IgD-negative memory B cell (primary cell): ENCODE measurements at regions not wholly inside any gene's neighbourhood (a gene's known extent, or its start where the extent isn't known, plus 50 kb on each side); places are given as distances from the start of the nearest gene placed in this dataset.

Experiments used
- H3K27ac Mint-ChIP-seq, 3 donors: one replicate each; pipeline ENCODE4 v1.8.0; 2020 to 2022; ENCODE audit warnings: mild to moderate bottlenecking in 3 of 3, mixed read lengths in 3 of 3, moderate library complexity in 1 of 3
- H3K27me3 Mint-ChIP-seq: one replicate; pipeline ENCODE4 v1.8.0; 2021; ENCODE audit warnings: mixed read lengths
- H3K36me3 Mint-ChIP-seq: one replicate; pipeline ENCODE4 v1.8.0; 2020; ENCODE audit warnings: mild to moderate bottlenecking, mixed read lengths
- H3K4me1 Mint-ChIP-seq, 3 donors: one replicate each; pipeline ENCODE4 v1.8.0; 2020 to 2022; ENCODE audit warnings: mixed read lengths in 3 of 3, mild to moderate bottlenecking in 1 of 3
- H3K4me3 Mint-ChIP-seq, 4 donors: one replicate each; pipeline ENCODE4 v1.8.0; 2020 to 2022; ENCODE audit warnings: mild to moderate bottlenecking in 4 of 4, mixed read lengths in 4 of 4, moderate library complexity in 3 of 4
- H3K9me3 Mint-ChIP-seq, 3 donors: one replicate each; pipeline ENCODE4 v1.8.0; 2020 to 2021; ENCODE audit warnings: mixed read lengths in 3 of 3, mild to moderate bottlenecking in 1 of 3

DNA sequence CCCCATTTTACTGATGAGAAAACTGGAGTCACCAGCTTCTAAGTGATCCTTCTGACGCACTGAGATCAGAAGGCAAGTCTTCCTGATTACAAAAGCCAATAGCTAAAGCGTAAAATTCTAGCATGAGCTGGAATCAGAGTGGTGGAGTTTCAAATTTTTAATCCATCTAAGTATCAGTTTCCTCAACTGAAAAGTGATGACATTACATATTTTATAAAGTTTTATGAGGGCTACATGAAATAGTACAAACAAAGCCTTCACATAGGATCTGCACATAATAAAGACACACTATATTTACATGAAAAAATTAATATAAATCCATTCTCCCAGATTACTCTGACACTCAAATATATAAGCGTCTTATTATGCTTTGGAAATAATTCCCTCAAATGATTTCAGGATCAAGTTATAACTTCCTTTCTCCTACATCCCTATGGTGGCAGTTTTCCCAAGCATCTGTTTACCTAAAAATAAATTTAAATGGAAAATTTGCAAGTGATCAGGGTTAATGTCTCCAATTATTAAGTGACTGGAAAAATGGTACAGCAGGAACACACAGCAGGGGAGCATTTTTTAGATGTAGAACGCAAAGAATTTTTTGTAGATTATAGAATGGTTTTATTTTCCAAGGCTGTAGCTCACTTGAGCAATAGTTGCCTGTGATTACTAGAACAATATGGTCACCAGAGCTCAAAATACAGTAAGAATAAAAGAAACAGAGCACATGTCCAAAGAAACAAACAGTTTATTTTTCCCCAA is 490.4 kb upstream of the C1orf87 start:
- Mint-ChIP-seq H3K4me1 (no peaks in the 10 kb centered on the region), H3K27me3 (no peaks in the 10 kb centered on the region), H3K36me3 (no peaks in the 10 kb centered on the region), H3K4me3 (no peak overlapping the region), H3K27ac (no peak overlapping the region), H3K9me3 (peaks cover 4 to 7% (median 5%) of the 10 kb centered on the region in 3 donors)

DNA sequence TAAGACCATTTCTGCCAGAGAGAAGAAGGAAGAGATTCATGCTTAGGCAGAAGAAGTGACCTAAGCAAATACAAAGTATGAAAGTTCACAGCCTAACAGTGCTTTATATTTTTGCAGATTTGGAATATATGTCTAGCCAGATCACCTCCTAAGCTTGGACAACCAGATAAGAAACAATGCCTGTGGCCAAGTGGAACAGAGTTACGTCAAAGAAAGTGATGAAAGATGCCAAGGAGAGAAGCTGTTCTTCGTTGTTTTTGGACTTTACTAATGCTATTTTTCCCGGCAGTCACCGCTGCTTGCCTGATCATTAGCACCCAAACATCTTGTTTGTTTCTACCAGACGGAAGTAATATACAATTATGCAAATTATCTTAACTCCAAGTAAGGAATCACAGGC is 489.2 kb upstream of the C1orf87 start:
- Mint-ChIP-seq H3K27me3 (no peaks in the 10 kb centered on the region), H3K27ac (no peak overlapping the region), H3K9me3 (peaks cover 2 to 7% (median 4%) of the 10 kb centered on the region in 3 donors), H3K4me3 (no peak overlapping the region), H3K4me1 (no peaks in the 10 kb centered on the region), H3K36me3 (no peaks in the 10 kb centered on the region)

DNA sequence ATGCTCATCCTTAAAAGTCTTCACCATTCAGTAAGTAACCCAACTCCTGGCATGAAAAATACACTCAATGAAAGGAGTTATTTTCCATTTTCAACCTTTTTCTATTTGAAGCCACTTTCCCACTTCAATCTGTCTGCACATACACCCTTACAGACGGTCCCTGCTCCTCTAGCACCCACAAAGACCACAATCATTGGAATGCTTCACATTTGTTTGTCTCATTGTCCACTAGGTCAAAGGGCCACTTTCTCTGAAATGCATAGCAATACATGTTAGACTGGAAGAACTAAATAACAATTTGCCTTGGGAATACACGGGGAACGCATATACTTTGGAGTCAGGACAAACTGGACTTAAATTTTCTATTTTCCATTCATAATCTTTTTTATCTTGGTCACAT is 487.1 kb upstream of the C1orf87 start:
- H3K9me3 Mint-ChIP-seq, result peaks cover 2 to 7% (median 4%) of the 10 kb centered on the region in 3 donors
- no peaks in the 10 kb centered on the region for H3K36me3 Mint-ChIP-seq
- no peaks in the 10 kb centered on the region for H3K27me3 Mint-ChIP-seq
- H3K4me1 Mint-ChIP-seq, result no peaks in the 10 kb centered on the region
- no peak overlapping the region for H3K27ac Mint-ChIP-seq
- H3K4me3 Mint-ChIP-seq, result no peak overlapping the region

DNA sequence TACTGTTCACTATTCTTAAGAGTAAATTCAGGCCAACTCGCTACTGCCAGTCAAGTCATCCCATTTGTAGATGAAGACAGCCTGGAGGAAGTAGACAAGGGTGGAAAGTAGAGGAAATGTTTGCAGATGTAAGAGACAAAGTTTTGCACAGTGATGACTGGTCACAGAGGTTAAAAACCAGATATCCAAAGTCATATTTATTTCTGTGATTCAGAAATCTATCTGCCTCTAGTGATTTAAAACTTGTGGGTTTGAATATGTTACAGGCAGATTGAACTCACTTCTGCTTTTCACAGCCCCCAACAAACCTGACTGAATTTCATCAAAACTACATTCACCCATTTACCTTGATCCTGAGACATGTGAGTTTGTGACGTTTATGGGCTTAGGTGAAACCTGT is 484.7 kb upstream of the C1orf87 start:
- Mint-ChIP-seq H3K36me3 (no peaks in the 10 kb centered on the region), H3K4me1 (no peaks in the 10 kb centered on the region), H3K27ac (no peak overlapping the region), H3K9me3 (peaks cover 2 to 5% (median 4%) of the 10 kb centered on the region in 3 donors), H3K27me3 (no peaks in the 10 kb centered on the region), H3K4me3 (no peak overlapping the region)

DNA sequence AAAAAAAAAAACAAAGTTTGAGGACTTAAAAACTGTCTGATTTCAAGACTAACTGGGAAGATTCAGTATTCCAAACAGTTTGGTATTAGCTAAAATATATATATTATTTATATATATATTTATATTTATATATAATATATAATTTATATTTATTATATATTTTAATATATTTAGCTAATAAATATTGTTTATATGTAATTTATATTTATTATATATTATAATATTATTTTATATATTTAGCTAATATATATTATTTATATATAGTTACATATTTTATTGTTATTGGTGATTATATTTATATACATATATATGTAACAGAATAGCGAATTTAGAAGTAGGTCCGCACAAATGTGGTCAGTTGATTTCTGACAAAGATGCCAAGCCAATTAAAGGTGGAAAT is 480.2 kb upstream of the C1orf87 start:
- H3K27me3 Mint-ChIP-seq, result no peaks in the 10 kb centered on the region
- no peaks in the 10 kb centered on the region for H3K4me1 Mint-ChIP-seq
- H3K27ac Mint-ChIP-seq, result no peak overlapping the region
- H3K4me3 Mint-ChIP-seq, result no peak overlapping the region
- peaks cover 0 to 7% (median 2%) of the 10 kb centered on the region in 3 donors for H3K9me3 Mint-ChIP-seq
- no peaks in the 10 kb centered on the region for H3K36me3 Mint-ChIP-seq

DNA sequence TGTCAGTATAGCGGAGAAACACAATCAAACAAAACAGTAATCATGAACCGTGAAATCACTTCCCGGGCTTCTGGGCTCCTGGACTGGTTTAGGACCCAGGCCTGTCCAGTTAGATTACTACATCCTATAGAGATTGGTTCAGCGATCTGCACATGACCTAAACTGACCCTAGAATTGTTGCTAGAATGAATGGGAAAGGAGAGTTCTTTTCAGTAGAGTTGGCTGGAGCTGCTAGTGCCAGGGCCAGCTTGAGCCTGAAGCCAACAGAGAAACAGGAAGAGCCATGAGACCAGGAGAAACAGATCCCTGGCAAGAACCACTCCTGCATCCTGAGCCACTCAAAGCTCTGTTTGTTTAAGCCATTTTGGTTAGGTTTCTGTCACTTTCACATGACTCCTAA is 474.3 kb upstream of the C1orf87 start:
- no peak overlapping the region for H3K4me3 Mint-ChIP-seq
- H3K4me1 Mint-ChIP-seq, result no peaks in the 10 kb centered on the region
- peaks cover 0 to 13% (median 3%) of the 10 kb centered on the region in 3 donors for H3K9me3 Mint-ChIP-seq
- no peak overlapping the region for H3K27ac Mint-ChIP-seq
- peaks cover 3% of the 10 kb centered on the region for H3K36me3 Mint-ChIP-seq
- H3K27me3 Mint-ChIP-seq, result no peaks in the 10 kb centered on the region

DNA sequence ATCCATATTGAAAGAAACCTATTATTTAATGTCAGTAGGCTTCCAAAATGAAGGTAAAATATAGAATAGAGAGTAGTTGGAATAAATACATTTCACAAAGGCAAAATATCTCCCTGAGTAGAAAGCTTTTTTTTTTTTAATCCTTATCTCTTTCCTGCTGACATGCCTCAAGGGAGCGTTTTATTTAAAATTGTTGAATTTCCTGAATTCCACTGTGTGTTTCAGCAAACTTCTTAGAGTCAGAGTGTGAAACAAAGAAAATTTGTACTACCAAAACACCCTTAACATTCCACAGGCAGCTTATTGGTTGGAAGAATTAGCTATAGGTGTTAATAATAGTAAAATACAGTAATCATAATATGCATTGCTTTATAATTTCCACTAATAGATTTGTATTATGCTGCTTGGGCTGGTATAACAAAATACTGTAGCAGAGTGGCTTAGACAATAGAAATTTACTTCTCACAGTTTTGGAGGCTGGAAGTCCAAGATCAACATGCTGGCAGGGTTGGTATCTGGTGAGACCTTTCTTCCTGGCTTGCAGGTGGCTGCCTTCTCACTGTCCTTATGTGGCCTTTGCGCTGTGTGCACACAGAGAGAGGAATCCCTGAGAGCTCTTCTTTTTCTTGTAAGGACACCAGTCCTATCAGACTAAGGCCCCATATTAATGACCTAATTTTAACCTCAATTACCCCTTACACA is 468.4 kb upstream of the C1orf87 start:
- Mint-ChIP-seq H3K27me3 (no peaks in the 10 kb centered on the region), H3K4me3 (no peak overlapping the region), H3K4me1 (peaks cover 0 to 2% (median 0%) of the 10 kb centered on the region in 3 donors), H3K27ac (no peak overlapping the region), H3K9me3 (peaks cover 2 to 14% (median 8%) of the 10 kb centered on the region in 3 donors), H3K36me3 (peaks cover 3% of the 10 kb centered on the region)

DNA sequence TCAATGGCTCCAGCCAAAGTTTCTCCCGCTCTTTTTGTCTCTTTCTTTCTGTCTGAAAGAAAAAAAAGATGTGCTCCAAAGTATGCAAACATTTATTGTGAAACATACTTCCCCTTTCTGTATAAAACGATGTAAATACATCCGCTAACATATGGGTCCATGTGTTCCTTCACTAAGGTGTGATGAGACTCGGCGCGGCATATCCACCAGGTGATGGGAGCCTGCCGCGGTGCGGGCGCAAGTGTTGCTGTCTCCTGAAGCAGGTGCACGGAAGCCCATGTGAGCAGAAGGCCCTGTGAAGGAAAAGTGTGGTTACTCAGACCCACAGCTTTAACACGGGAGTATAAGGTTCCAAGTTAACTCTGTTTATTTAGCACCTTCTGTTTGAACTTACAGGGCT is 466.6 kb upstream of the C1orf87 start:
- Mint-ChIP-seq H3K4me3 (no peak overlapping the region), H3K27ac (no peak overlapping the region), H3K27me3 (no peaks in the 10 kb centered on the region), H3K9me3 (peaks cover 4 to 14% (median 8%) of the 10 kb centered on the region in 3 donors), H3K36me3 (peaks cover 3% of the 10 kb centered on the region), H3K4me1 (peaks cover 0 to 2% (median 0%) of the 10 kb centered on the region in 3 donors)

DNA sequence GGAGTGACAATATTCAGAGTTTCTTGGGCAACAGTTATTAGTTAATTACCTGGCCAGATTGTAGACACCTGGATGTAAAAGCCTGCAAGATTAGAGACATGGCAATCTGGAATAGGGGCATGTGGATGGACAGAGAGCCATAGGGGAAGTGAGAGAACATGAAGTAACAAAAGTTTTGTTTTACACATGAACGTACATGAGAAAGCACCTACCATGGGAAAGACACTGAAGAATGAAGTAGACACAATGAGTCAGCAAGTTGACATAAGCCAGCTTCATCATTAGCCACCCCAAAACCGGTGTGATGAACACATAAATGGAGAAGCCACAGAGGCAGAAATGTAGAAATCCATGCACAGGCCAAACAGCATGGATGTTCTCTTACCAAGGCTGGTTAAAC is 462.1 kb upstream of the C1orf87 start:
- Mint-ChIP-seq H3K27me3 (no peaks in the 10 kb centered on the region), H3K36me3 (no peaks in the 10 kb centered on the region), H3K27ac (no peak overlapping the region), H3K9me3 (peaks cover 2 to 22% (median 8%) of the 10 kb centered on the region in 3 donors), H3K4me1 (no peaks in the 10 kb centered on the region), H3K4me3 (no peak overlapping the region)

DNA sequence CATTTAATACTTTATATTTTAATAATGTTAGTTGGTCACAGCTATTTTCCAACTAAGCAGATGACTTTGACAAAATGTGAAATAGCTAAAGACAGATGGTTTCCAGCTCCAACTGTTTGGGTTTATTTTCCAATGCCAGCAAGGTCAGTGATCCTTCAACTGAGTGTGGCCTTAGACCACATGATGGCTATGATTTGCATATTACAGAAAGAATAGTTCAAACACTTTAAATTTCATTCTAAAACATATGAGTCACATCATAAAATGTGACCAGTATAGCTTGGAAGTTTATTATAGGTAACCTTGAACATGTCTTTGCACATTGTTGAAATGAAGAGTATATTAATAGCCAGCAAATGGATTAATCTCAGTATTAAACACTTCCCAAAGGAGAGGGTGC is 454.0 kb upstream of the C1orf87 start:
- H3K36me3 Mint-ChIP-seq, result no peaks in the 10 kb centered on the region
- H3K27ac Mint-ChIP-seq, result no peak overlapping the region
- peaks cover 1 to 4% (median 3%) of the 10 kb centered on the region in 3 donors for H3K9me3 Mint-ChIP-seq
- H3K4me1 Mint-ChIP-seq, result no peaks in the 10 kb centered on the region
- no peaks in the 10 kb centered on the region for H3K27me3 Mint-ChIP-seq
- H3K4me3 Mint-ChIP-seq, result no peak overlapping the region

DNA sequence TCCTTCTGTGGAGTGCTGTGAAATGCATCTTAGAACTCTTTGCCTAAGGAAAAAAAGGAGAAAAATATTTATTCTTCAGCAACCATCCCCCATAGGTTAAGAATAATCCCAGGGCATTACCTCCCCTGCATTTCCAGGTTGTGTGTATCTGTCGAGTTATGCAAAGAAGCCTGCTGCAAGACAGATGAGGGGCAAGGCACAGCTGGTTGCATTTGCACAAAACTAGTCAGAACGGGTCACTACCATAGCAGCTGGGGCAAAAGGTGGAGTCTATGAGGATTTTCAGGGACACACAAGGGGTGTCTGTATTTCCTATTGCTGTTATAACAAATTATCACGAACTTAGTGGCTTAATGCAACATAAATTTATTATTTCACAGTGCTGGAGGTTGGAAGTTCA is 443.4 kb upstream of the C1orf87 start:
- H3K4me3 Mint-ChIP-seq, result no peak overlapping the region
- H3K27me3 Mint-ChIP-seq, result no peaks in the 10 kb centered on the region
- H3K27ac Mint-ChIP-seq, result no peak overlapping the region

DNA sequence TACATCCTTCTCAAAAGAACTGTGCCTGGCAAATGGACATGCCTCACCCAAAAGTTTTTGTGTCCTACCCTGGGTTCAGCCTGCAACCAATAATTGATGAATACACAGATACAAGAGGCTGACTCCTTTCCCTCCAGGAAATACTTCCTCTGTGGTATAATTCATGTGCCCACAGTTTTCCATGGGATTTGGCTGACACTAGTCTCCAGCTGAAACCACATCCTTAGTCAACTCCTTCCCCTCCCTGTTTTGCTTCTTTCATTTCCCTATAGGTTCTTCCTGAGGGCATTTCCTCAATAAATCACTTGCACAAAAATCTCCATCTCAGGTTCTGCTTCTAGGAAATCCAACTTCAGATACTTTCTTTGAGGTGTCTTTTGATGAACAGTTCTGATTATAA is 436.6 kb upstream of the C1orf87 start:
- H3K4me1 Mint-ChIP-seq, result no peaks in the 10 kb centered on the region
- H3K36me3 Mint-ChIP-seq, result no peaks in the 10 kb centered on the region
- no peak overlapping the region for H3K4me3 Mint-ChIP-seq
- peaks cover 0 to 3% (median 3%) of the 10 kb centered on the region in 3 donors for H3K9me3 Mint-ChIP-seq
- H3K27ac Mint-ChIP-seq, result no peak overlapping the region
- H3K27me3 Mint-ChIP-seq, result no peaks in the 10 kb centered on the region

More for the DNA sequence above, 443.4 kb upstream of the C1orf87 start:
- Mint-ChIP-seq H3K9me3 (no peaks in the 10 kb centered on the region), H3K36me3 (no peaks in the 10 kb centered on the region), H3K4me1 (no peaks in the 10 kb centered on the region)

DNA sequence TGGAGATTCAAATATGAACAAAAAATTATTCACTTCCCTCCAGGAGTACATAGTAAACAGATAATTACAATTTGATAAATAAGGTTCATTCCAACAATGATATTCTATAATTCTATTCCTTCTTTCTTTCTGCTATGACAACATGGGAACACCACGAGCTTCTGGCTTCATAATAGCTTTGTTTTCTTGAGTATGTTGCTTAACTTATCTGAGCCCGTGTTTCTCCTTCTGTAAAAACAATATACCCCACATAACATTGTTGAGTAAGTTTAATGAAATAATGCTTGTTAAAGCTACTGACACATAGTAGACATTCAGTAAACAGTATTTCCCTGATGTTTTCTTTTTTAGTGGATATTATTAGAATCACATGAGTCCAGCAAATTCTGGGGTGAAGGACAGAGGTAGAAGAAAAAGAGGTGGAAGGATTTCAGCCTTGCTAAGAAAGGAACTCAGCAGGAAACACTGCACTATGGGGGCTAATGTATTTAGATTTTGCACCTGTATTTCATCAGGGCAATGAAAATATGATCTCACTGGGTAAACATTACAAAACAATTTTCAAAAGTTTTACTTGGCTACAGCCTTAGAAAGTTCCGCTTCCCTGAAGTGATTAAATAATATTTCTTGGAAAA is 430.8 kb upstream of the C1orf87 start:
- Mint-ChIP-seq H3K27me3 (no peaks in the 10 kb centered on the region), H3K4me3 (no peak overlapping the region), H3K4me1 (no peaks in the 10 kb centered on the region), H3K9me3 (peaks cover 0 to 10% (median 3%) of the 10 kb centered on the region in 3 donors), H3K27ac (no peak overlapping the region), H3K36me3 (no peaks in the 10 kb centered on the region)

DNA sequence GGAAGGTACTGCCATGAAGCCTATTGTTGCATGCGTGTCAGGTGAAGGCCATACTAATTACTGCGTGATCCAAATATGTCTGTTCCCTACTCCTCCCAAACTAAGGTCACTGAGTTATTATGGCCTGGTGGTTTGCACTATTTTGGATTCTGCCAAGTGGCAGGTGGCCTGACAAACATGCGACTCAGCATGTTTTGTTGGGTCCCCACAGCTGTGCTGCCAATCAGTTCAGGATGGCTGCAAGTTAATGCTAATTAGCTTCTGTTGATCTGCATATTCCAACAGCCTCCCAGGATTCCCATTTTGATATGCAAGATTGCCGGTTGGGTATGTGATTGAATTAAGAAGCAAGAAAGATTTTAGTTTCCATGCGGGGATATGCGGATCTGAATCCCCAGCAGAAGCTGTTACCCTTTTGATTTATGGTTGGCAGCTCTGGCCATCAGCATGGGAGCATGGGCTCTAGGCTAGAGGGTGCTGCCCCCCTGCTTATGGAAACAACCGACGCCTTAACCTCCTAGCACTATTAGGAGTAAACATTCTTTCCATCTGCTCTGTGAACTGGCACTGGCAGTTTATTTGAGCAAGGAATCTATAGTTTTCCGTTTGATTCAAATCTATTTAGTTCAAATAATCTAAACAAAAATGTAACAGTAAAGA is 429.8 kb upstream of the C1orf87 start:
- Mint-ChIP-seq H3K27ac (no peak overlapping the region), H3K4me3 (no peak overlapping the region), H3K36me3 (no peaks in the 10 kb centered on the region), H3K9me3 (peaks cover 0 to 10% (median 3%) of the 10 kb centered on the region in 3 donors), H3K4me1 (no peaks in the 10 kb centered on the region), H3K27me3 (no peaks in the 10 kb centered on the region)

DNA sequence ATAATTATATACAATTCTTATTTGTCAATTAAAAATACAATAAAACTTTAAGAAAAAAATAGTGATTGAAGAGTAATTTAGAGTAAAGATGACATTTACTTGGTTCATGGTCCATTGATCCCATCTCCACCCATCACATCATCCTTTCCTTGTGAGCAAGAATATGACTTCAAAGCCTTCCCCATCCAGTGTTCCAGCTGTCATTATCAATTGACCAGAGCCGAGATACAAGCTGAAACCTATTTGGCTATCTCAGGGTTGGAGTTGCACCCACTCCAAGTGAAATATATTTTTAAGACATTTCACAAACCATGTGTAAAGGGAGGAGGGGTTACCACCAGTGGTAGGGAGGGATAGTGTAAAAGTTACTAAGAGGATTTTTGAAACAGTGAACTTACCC is 428.9 kb upstream of the C1orf87 start:
- Mint-ChIP-seq H3K4me1 (no peaks in the 10 kb centered on the region), H3K4me3 (no peak overlapping the region), H3K27ac (no peak overlapping the region), H3K9me3 (peaks cover 2 to 12% (median 3%) of the 10 kb centered on the region in 3 donors), H3K27me3 (no peaks in the 10 kb centered on the region), H3K36me3 (no peaks in the 10 kb centered on the region)
